IMR-90 (cell line): ENCODE measurements at regions not wholly inside any gene's neighbourhood (a gene's known extent, or its start where the extent isn't known, plus 50 kb on each side); places are given as distances from the start of the nearest gene placed in this dataset.

Experiments
- ATAC-seq: fragments of 200-7000 bp; cut with Tn5 transposase; 2 replicates; pipeline ENCODE4 v1.9.1; 2020; ENCODE audit warnings: low read depth, mild to moderate bottlenecking, moderate library complexity
- BruUV-seq: library from RNA; stranded (reverse); fragments of 400-500 nt; replicated peaks from 2 replicates; lab custom pipeline; 2021; lab: Mats Ljungman, UMichigan
- CTCF ChIA-PET: fragments of 300-600 bp; formaldehyde crosslinking; extraction: SDS; loops from one replicate; lab custom pipeline; 2021; ENCODE audit warnings: antibody characterized with exemption; lab: Yijun Ruan, JAX
- POLR2A ChIA-PET: fragments of 300-600 bp; sonication (Branson Sonifier 250); formaldehyde crosslinking; loops from one replicate; lab custom pipeline; 2022; ENCODE audit warnings: antibody characterized with exemption; ENCODE audit not compliant: unreplicated experiment; lab: Charles Lee
- DNase-seq: peaks from one replicate; pipeline ENCODE4 v3.0.0; 2013
- H2AFZ ChIP-seq: replicated peaks from 2 replicates; pipeline ENCODE3; 2013; ENCODE audit warnings: low read length, mild to moderate bottlenecking; ENCODE audit not compliant: poor library complexity
- H2AK5ac ChIP-seq: 2 replicates; pipeline ENCODE4 v1.6.1; 2013; ENCODE audit warnings: low read depth, low read length, inconsistent platforms
- H2AK9ac ChIP-seq: replicated peaks from 2 replicates; pipeline ENCODE3; 2013; ENCODE audit warnings: mild to moderate bottlenecking, low read depth, low read length, moderate library complexity; ENCODE audit not compliant: poor library complexity
- H2BK120ac ChIP-seq: 2 replicates; pipeline ENCODE4 v1.6.1; 2013; ENCODE audit warnings: low read depth, low read length, inconsistent platforms
- H2BK15ac ChIP-seq: 3 replicates; pipeline ENCODE4 v1.6.1; 2013; ENCODE audit warnings: low read depth, low read length, inconsistent platforms
- H2BK20ac ChIP-seq: 2 replicates; pipeline ENCODE4 v1.6.1; 2013; ENCODE audit warnings: low read depth, mild to moderate bottlenecking, inconsistent platforms, low read length, moderate library complexity
- H2BK5ac ChIP-seq: 2 replicates; pipeline ENCODE4 v1.6.1; 2013; ENCODE audit warnings: mild to moderate bottlenecking, low read depth, low read length, inconsistent platforms; ENCODE audit not compliant: poor library complexity, severe bottlenecking
- H3K14ac ChIP-seq: replicated peaks from 2 replicates; pipeline ENCODE4 v1.6.1; 2013; ENCODE audit warnings: low read depth, low read length, inconsistent platforms
- H3K18ac ChIP-seq: 2 replicates; pipeline ENCODE4 v1.6.1; 2013; ENCODE audit warnings: low read depth, low read length, control low read depth
- H3K23ac ChIP-seq: 2 replicates; pipeline ENCODE4 v1.6.1; 2013; ENCODE audit warnings: low read depth, low read length, inconsistent platforms
- H3K27ac ChIP-seq: 2 replicates; pipeline ENCODE4 v1.5.1; 2013; ENCODE audit warnings: mild to moderate bottlenecking, control low read depth, low read length; ENCODE audit not compliant: insufficient read depth
- H3K27me3 ChIP-seq: 2 replicates; pipeline ENCODE4 v1.6.1; 2013; ENCODE audit warnings: low read length; ENCODE audit not compliant: control insufficient read depth, insufficient read depth
- H3K36me3 ChIP-seq: 2 replicates; pipeline ENCODE4 v1.6.1; 2013; ENCODE audit warnings: low read length, mixed read lengths; ENCODE audit not compliant: control insufficient read depth, insufficient read depth
- H3K4ac ChIP-seq: 2 replicates; pipeline ENCODE4 v1.6.1; 2013; ENCODE audit warnings: low read depth, low read length, inconsistent platforms
- H3K4me1 ChIP-seq: 2 replicates; pipeline ENCODE4 v1.6.1; 2013; ENCODE audit warnings: low read length, mixed read lengths; ENCODE audit not compliant: control insufficient read depth, insufficient read depth
- H3K4me2 ChIP-seq: 2 replicates; pipeline ENCODE4 v1.6.1; 2013; ENCODE audit warnings: low read depth, mild to moderate bottlenecking, control low read depth, low read length, moderate library complexity
- H3K4me3 ChIP-seq: 2 replicates; pipeline ENCODE4 v1.5.1; 2013; ENCODE audit warnings: low read depth, mild to moderate bottlenecking, control low read depth, low read length, moderate library complexity; ENCODE audit not compliant: insufficient read depth
- H3K56ac ChIP-seq: 2 replicates; pipeline ENCODE4 v1.6.1; 2013; ENCODE audit warnings: low read length, inconsistent platforms; ENCODE audit not compliant: insufficient read depth; ENCODE audit errors: extremely low read depth
- H3K79me1 ChIP-seq, 2 experiments: 2 replicates each; pipeline ENCODE4 v1.6.1; 2013; ENCODE audit warnings: low read length in 2 of 2, inconsistent platforms in 1 of 2, low read depth in 1 of 2
- H3K9ac ChIP-seq: 2 replicates; pipeline ENCODE4 v1.6.1; 2013; ENCODE audit warnings: low read depth, low read length, control low read depth
- H3K9me1 ChIP-seq: 2 replicates; pipeline ENCODE4 v1.6.1; 2013; ENCODE audit warnings: low read length, inconsistent platforms; ENCODE audit not compliant: insufficient read depth
- H3K9me3 ChIP-seq: 2 replicates; pipeline ENCODE4 v1.6.1; 2013; ENCODE audit warnings: low read length; ENCODE audit not compliant: control insufficient read depth, insufficient read depth
- H4K20me1 ChIP-seq: 2 replicates; pipeline ENCODE4 v1.6.1; 2013; ENCODE audit warnings: low read length, inconsistent platforms; ENCODE audit not compliant: insufficient read depth
- H4K5ac ChIP-seq: 2 replicates; pipeline ENCODE4 v1.6.1; 2013; ENCODE audit warnings: mild to moderate bottlenecking, low read depth, low read length, control low read depth
- H4K8ac ChIP-seq, 2 experiments: 2 replicates each; pipeline ENCODE4 v1.6.1; 2013; ENCODE audit warnings: low read depth in 2 of 2, low read length in 2 of 2, control low read depth in 1 of 2, inconsistent platforms in 1 of 2
- H4K91ac ChIP-seq: 2 replicates; pipeline ENCODE4 v1.6.1; 2013; ENCODE audit warnings: low read depth, low read length, inconsistent platforms; ENCODE audit not compliant: insufficient read depth
- CEBPB ChIP-seq: IDR thresholded peaks from 2 replicates; pipeline ENCODE4 v1.6.1; 2012; ENCODE audit warnings: low read depth, low read length, improper control_type of control experiment
- CHD1 ChIP-seq: IDR thresholded peaks from 2 replicates; pipeline ENCODE4 v1.6.1; 2012; ENCODE audit warnings: low read depth, low read length, improper control_type of control experiment
- MAFK ChIP-seq: IDR thresholded peaks from 2 replicates; pipeline ENCODE4 v1.6.1; 2012; ENCODE audit warnings: low read depth, low read length, improper control_type of control experiment
- WGBS, 2 experiments: methylation state at CpG; one replicate each; pipeline versions ENCODE4 v1.1.5 to v1.1.7; 2013; ENCODE audit warnings: missing lambda C conversion rate in 2 of 2; ENCODE audit not compliant: insufficient read length in 1 of 2; ENCODE audit errors: extremely low coverage in 2 of 2; 5-methylcytosine and 5-hydroxymethylcytosine counted together
- dilution Hi-C: fragments of 300-500 bp; cut with HindIII; formaldehyde crosslinking; loops from one replicate; pipeline ENCODE4 v1.14.3; 2018; ENCODE audit warnings: low sequenced_read_pairs; ENCODE audit not compliant: unreplicated experiment
- in situ Hi-C: fragments of 300-500 bp; cut with MboI; formaldehyde crosslinking; loops from 3 replicates; pipeline ENCODE4 v1.14.3; 2019; ENCODE audit warnings: low sequenced_read_pairs, inconsistent platforms, mixed read lengths
- intact Hi-C: fragments of 100-400 bp; cut with micrococcal nuclease; formaldehyde crosslinking; loops from 2 replicates; pipeline ENCODE4 v1.10.0; 2022
- TF ChIP-seq, protein P1 (sequence below): fragments of 150-350 bp; IDR thresholded peaks from 2 replicates; pipeline ENCODE4 v1.6.1; 2017; ENCODE audit warnings: mild to moderate bottlenecking, antibody characterized with exemption, low read length, low read depth

DNA sequence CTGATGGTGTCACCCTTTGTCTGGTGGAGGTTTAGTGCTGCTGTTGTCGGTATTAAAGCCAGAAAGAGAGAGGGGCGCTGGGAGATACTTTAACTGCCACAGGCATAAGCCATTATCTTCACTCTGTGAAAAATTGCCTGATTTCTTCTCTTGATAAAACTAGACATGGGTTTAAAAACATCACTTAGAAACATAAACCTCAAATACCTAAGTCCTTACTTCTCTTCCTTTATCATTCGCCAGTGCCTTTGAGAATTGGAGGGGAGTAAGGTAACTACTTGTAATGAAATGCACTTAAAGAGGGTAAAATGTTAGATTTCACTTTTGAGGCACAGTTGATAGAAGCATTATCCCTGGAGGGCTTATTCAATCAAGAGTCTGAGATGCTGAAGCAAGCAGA is 434.5 kb downstream of the OLFM4 start:
- in situ Hi-C loops (no loop called here), dilution Hi-C loops (no loop called here), intact Hi-C loops (no loop called here)
- Histone ChIP-seq H4K91ac (no peak overlapping the region), H3K27me3 (no peaks in the 10 kb centered on the region), H3K9me3 (peaks cover 4% of the 10 kb centered on the region), H3K79me1 (no peaks in the 10 kb centered on the region), H3K18ac (no peak overlapping the region), H3K36me3 (no peaks in the 10 kb centered on the region), H2AFZ (no peak overlapping the region), H2BK15ac (no peak overlapping the region), H3K9ac (no peak overlapping the region), H3K4me1 (no peaks in the 10 kb centered on the region), H2AK5ac (no peak overlapping the region), H3K23ac (no peak overlapping the region), H4K20me1 (no peaks in the 10 kb centered on the region), H3K9me1 (no peaks in the 10 kb centered on the region), H4K8ac (no peak overlapping the region), H3K14ac (no peak overlapping the region), H4K5ac (no peak overlapping the region), H3K4me2 (no peak overlapping the region), H2AK9ac (no peak overlapping the region), H2BK120ac (no peak overlapping the region), H2BK5ac (no peak overlapping the region), H3K27ac (no peak overlapping the region), H3K56ac (no peak overlapping the region), H2BK20ac (no peak overlapping the region), H3K4ac (no peak overlapping the region), H3K4me3 (no peak overlapping the region)
- ATAC-seq (no peak), DNase-seq (no peak)
- CTCF ChIA-PET = no interaction called here
- BruUV-seq = no TSS peak
- TF ChIP-seq, protein P1, sequence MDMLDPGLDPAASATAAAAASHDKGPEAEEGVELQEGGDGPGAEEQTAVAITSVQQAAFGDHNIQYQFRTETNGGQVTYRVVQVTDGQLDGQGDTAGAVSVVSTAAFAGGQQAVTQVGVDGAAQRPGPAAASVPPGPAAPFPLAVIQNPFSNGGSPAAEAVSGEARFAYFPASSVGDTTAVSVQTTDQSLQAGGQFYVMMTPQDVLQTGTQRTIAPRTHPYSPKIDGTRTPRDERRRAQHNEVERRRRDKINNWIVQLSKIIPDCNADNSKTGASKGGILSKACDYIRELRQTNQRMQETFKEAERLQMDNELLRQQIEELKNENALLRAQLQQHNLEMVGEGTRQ = no peak
- TF ChIP-seq CHD1 = no peak
- TF ChIP-seq MAFK = no peak
- no peak for TF ChIP-seq CEBPB
- POLR2A ChIA-PET = no interaction called here
- WGBS, 2 experiments = no CpG with 5 or more reads among the region's 3 CpGs
